NCI-H524 treated with DMSO at 0.1 percent for 48 hours (cell line): ENCODE measurements at regions not wholly inside any gene's neighbourhood (a gene's known extent, or its start where the extent isn't known, plus 50 kb on each side); places are given as distances from the start of the nearest gene placed in this dataset.

Experiments used
- DNase-seq: peaks from one replicate; lab custom pipeline; 2025; lab: John Stamatoyannopoulos, UW

DNA sequence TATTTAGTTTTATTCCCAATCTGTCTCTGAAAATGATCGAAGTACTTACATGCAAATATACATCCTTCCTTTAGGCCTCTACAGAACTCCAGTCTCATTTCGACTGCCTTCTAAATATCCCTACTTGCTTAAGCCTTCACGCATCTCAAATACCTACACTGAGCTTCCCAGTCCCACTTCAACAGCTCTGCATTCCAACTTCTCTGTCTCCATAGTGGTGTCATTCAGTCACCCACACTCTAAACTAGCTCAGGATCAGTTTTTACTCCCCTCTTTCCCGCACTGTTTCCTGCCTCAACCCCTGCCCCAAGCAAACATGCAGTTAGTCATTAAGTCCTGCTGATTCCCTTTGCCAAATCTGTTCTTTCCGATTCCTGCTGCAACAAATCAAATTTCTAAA lies 91.8 kb upstream of the PREP start:
- no peak for DNase-seq

DNA sequence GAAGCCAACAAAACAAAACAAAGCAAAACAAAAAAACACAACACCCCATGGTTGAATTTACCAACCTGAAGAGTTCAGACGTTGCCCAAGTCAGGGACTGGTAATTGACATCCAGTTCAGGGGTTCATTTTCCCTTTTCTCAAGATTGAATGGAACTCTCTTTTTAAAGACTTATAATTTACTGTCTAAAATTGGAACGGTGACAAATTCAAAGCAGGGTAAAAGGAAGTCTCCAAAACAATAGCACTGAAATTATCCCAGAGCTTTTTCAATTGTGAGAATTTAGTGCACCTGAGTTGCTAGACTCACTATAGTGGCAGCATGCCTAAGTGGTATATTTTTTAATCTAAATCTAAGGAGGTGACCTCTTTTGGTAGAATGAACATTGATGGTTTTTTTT lies 90.9 kb upstream of the PREP start:
- DNase-seq = no peak

DNA sequence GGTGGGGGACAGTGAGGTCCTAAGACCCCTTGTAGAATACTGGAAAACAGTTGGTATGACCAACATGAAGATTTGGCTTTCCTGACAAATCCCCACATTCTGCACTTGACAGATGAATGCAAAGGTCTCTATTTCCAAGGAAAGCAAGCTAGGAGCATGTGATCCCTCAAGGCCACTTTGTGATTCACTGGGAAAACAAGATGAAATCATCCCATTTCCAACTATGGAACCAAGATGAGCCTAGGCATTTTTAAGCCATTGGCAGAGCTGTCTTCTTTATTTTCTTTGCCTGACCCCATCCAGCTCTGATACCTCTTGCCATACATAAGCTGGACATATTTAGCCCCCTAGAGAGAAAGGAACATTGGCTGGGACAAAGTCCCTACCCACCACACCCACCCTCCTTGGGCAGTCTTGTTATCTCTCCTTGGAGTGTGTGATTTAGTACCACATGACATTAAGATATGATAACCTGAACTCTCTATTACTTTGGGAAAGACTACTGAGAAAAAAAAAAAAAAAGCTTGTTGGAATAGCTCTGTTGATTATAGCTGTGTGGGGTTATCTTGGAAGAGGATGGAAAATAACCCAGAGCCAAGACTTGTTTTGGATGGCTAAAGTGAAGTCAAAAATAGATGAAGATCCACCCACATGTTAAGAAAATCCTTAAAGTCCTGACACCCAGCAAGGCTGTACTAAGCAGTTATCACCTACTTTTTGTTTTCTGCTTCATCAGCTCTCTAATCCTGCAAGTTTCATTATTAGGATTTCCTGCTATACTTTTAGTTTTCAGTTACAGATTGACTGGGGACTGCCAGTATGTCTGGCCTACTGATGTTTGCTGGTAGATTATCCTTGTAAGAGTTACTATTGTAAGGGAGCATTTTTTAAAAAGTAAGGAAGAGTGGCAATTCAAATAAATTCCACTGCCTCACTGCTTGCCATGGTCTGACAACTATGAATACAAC lies 90.1 kb upstream of the PREP start:
- DNase-seq = no peak

DNA sequence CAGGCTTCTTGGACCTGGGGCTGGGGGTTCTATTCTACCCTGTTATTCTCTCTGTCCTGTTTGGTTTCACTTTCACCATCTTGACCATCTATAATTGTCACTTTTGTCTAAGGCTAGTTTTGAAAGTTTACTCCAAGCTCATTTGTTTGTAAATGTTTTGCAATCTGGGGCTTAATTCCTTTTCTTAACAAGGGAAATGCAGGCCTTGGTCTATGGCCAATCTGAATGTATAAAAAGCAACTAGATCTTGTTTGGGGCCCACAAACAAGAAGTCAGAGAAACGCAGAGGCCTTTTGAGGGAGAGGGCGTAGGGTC lies 86.3 kb upstream of the PREP start:
- no peak for DNase-seq

DNA sequence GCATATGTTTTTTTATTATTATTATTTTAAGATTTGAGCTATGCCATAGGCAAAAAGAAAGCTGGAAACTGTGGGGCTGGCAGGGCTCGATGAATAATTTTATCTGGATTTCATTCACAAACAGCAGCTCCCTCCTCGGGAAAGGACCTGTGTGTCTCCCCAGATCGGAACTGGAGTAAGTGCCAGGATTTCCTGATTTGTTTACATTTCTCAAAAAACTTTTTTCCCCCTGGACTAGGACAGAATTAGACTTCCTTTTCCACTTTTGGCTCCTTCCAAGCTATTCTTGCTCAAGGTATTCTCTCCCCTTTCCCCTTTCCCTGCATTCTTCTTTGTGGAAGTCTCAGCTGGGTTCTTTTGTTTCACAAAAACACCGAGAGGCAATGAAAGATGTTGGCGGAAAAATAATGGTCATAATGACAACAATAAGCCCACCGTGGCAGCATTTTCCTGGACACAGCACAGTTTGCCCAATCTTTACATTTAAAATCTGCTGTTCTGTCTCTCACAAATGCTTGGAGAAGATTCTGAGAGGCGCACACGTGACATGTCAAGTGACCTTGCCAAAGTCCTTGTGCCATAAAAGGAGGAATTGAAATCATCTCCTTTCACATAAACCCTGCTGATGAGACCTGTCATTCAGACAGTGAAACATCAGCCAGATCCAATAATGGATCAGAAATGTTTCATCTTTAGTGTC lies 85.8 kb upstream of the PREP start:
- DNase-seq = no peak

DNA sequence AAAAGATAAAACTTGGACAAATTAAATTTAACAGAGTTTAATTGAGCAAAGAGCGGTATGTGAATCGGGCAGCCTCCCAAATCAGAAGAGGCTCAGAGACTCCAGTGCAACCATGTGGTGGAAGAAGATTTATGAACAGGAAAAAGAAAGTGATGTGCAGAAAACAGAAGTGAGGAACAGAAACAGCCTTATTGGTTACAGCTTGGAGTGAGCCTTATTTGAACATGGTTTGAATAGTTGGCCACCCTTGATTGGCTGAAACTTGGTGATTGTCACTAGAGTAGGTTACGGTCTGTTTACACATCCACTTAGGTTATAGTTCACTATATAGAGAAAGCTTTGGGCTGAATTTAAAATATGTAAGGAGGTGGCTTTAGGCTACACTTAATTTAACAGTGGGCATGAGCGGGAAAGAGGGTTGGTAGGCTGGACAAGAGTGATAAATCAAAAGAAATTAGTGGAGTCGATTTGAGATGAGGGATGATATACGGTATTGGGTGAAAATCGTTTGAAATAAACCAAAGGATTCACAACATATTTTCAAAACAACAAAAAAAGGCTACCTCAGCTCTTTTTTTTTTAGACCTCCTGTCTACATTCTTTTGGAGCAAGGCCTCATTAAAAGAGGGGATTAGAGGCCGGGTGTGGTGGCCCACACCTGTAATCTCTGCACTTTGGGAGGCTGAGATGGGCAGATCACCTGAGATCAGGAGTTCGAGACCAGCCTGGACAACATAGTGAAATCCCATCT lies 84.3 kb upstream of the PREP start:
- no peak for DNase-seq

DNA sequence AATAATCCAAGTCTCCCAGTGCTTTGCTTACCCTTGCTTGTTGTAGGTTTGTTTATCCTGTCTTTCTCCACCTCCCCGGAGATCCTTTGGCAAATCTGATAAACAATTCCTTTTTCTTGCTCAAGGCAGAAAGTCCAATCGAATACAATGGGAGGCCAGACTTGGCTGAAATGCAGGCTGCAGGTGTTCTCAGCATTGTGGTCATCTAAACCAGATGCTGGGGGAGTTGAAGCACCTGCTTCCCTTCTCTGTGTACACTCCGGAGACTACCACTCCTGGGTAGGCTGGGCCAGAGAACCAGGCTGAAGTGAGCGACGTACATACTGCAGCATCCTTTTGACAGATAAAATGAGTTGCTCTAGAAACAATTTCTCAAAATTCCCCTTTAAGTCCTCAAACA lies 82.6 kb upstream of the PREP start:
- DNase-seq = no peak

DNA sequence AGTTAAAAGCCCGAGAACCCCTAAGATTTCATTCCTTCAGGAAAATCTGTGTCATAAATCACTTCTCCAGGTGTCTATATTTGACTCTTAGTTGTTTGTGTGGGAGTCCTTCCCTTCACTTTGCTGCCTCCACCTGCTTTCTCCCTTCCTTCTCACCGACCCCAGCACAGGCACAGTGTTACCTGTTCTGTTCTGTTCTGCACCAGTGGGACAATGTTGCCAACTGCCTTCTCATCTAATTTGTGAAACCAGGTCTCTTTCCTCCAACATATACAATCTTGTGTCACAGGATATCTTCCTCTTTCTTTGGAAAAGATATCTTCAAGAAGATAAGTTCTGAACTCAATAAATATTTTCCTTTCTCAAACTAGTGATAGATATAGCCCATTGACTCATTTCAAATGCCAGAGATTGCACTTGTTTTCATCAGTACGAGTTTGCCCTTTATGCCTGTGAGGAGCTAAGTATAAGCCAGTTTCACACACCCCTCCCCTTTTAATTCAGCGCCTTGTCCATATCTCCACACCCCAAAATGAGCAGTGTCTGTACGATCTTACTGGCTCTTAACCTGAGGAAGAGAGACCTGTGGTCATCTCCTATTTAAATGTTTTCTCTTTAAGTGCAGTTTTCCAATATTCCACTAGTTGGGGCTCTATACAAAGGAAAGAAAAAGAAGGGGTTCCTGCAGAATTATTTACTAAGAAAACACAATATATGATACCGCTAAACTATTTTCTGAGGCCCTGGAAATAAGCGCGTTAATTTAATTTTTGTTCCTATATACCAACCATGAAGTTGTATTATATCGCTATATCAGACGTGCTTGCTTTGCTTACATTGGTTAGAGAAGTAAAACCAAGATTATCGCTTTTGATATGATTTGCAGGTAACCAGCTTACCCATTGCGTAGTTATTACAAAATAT lies 81.6 kb upstream of the PREP start:
- DNase-seq = no peak

DNA sequence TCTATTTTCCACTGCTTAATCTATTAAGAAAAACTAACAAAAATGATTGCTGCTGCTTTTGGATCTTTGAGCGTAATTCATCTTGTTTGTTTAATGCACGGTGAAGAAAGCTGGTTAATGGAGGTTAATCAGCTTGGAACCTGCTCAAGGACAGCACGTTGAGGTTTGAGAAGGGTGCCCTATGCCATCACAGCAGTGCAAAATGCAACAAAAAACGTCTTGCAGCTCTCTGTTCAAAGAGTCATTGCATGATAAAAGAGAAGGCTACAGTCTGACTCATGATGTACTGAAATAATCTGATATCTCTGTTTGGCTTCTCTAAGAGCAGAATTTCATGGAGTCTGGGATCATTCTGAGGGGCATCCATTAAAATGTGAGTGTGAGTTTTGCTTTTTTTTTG lies 80.6 kb upstream of the PREP start:
- no peak for DNase-seq

DNA sequence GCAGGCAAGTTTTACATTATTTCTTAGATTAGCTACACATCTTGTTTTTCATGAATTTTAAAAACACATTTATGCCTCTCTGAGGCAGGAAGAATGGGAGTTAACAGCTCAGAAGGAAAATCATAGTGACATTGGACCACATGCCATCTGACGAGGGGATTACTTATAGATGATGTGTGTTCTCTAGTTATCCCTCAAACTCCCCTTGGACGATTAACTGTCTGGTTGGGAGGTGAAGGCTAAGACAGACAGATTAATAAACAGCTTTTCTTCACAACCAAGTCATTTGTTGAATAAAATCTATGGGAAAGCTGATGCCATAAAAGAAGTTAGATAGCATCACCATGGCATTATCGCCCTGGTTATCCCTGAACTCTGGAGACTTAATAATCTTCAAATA lies 80.0 kb upstream of the PREP start:
- DNase-seq = no peak

DNA sequence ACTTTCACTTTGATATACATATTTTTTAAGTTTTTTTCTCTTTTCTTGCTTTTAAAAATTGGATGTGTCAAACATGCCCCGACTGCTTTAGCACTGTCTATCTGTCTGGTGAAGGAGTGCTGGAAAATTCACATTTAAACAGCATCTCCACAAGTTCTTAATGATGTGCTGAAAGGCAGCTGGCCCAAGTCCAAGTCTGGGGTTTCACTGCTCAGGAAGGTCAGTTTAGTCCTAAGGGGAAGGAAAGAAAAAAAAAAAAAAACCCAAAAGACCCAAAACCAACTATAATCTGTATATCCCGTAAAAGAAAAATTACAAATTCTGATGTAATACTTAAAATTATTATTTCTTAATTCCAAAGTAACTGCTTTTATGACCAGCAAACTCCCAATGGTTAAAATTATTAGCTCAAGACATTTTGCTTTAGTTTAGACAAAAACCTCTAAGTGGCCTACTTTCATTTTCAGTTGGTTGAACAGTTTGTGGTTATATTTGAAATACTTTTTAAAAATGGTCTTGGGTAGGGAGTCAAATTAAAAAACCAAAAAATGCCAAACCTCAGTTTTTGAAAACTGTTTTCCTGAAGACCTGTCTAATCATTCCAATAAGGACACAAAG lies 79.5 kb upstream of the PREP start:
- no peak for DNase-seq

DNA sequence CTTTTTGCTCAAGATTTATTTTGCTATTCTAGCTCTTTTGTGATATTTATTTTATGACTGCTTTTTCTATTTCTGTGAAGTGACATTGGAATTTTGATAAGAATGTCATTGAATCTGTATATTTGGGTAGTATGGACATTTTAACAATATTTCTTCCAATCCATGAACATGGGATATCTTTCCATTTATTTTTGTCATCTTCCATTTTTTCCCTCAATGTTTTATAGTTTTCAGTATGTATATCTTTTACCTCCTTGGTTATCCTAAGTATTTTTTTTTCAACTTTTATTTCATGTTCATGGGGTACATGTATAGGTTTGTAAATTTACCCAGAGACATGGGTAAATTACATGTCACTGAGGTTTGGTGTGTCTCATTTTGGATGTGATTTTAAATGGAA lies 74.1 kb upstream of the PREP start:
- DNase-seq = no peak

DNA sequence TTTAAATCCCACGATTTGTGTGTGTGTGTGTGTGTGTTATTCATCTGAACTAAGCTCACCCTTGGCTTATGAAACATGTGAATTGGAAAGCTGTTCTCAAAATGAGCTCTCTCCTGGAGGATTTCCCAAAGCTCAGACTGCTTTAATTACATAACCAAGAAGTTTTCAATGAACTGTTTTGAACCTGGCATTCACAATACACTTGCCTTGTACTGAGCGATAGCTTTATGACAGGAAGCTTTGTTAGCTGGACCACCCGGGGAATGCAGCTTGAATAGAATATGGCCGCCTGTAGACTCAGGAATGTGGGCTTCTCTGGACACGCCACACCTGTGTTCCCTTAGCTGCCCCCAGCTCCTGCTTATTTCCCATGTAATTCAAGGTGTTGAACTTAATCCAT lies 71.4 kb upstream of the PREP start:
- DNase-seq = no peak

DNA sequence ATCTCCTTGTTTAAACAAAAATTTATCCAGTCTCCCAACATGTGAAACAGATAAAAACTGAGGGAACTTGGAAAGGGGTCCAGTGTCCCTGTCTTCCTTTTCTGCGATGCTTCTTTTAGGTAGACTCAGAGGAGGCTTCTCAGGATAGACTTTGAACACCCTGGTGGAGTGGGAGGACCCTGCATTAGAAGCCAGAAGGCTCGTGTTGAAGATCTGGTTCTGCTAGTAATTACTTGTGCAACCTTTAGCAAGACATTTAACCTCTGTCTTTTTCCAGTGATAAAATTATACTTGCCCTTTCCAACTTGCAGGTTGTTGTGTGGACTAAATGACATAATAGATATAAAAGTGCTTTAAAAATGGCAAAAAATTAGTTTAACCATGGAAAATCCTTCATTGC lies 67.1 kb upstream of the PREP start:
- no peak for DNase-seq

DNA sequence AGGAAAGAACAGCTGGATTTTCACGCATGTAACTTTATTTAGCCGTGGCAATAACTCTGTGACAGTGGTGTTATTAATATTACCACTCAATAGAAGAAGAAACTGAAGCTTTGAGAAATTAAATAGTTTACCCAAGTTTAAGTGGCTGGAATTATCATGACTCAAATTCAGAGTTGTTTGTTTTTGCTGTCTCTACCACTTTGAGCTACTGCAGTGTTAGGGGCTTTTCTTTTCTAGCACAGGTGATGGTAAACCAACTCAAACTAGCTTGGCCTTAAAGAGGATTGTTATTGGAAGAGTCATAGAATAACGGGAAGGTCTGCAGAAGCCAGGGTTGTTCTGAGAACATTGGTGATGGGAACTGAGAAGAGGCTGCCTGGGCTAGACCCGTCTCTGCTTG lies 66.0 kb upstream of the PREP start:
- DNase-seq = no peak

DNA sequence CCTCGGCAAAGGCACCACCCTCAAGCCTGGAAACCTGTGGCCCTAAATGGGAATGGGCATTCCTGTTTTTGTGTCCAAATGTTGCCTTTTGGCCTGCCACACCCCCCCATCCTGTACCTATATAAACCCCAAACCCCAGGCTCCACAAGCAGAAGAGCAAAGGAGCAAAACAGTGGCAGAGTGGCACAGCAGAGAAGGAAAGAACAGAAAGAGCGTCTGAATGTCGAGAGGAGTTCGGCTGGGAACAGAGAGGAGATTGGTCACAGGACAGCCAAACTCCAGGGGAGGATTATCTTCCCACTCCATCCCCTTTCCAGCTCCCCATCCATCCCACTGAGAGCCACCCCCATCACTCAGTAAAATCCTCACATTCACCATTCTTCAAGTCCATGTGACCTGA lies 58.0 kb upstream of the PREP start:
- no peak for DNase-seq

DNA sequence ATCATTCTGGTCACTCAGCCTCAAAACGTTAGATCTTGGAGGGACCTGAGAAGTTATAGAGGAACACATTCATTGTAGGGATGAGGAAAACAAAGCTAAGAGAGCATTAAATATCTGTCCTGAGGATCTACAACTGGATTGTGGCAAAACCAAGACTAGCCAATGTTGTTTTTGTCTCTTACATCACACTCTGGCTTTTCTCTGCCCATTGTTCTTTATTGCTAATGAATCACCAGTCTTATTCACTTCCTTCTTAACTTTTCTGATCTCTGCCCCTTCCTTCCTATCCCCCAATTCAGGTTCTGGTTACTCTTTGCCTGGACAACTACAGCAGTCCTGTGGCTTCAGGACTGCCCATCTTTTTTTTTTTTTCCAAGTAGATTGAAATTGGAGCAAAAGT lies 57.0 kb upstream of the PREP start:
- DNase-seq = no peak

DNA sequence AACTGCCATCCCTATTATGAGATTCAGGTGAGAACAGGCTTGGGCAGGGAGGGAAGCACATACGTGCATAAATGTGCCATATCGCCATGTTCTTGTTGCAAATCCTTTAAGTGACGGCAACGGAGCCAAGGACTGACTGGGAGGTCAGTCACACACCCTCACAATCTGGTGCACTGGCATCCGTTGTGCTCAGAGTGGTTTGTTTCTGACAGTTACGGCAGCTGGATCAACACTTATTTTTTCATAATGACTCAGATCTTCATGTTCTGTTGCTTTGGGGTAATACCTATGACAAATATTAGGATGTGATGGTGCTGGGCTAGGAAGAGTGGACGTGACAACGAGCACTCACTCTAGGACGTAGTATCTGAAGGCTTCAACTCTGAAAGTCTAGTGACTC lies 56.2 kb upstream of the PREP start:
- DNase-seq = no peak

DNA sequence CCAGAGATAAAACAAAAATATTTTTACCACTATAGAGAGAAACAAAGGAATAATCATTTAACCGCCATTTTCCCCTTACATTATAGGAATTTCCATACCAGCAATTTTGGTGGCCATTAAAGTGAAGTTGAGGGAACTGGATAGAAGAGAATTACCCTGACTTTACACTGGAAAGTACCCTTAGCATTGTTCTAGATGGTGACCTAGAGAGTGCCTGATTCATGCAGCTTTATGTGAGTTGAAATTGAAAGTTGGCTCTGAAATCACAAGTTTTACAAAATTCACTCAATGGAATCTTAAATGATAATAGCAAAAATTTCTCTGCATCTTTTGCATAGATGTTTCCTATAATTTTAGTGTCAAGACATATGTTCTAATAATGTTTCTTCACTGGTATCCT lies 55.7 kb upstream of the PREP start:
- DNase-seq = no peak

DNA sequence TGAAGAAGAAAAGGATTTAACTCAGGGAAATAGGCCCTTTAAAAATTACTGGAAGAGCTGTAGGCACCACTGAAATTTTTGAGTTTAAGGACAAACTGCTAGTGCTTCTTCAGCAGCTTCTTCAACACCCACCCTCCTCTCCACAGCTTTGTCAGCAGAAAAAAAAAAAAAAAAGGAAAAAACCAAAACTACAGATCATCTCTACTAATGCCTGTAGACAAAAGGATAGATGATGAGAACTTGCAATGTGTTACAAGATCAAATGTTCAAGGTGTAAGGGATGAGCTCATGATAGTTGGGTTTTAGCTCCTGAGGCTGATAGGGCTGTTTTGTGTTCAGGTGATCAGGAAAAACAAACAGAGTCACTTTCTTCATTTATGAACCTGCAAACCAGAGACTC lies 55.2 kb upstream of the PREP start:
- DNase-seq = no peak

DNA sequence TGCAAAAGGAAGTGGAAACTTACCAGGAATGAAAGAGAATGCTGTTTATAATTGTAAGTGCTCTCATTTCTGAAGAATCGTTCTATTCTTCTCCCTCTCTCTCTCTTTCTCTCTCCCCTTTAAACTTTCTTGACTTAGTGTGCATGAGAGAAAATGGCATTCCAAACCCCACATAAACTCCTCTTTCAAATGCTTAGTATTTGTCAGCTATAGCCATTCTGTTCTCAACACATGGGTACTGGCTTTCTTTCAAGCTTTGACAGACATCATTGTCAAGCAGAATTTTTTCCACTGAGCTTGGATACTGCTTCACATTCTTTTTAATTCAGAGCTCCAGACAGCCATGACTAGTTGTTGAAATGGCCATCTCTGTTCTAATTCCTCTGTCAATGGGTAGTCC lies 51.1 kb upstream of the PREP start:
- no peak for DNase-seq
